ENCODE measurements at regions not wholly inside any gene's neighbourhood (a gene's known extent, or its start where the extent isn't known, plus 50 kb on each side); places are given as distances from the start of the nearest gene placed in this dataset.

DNA sequence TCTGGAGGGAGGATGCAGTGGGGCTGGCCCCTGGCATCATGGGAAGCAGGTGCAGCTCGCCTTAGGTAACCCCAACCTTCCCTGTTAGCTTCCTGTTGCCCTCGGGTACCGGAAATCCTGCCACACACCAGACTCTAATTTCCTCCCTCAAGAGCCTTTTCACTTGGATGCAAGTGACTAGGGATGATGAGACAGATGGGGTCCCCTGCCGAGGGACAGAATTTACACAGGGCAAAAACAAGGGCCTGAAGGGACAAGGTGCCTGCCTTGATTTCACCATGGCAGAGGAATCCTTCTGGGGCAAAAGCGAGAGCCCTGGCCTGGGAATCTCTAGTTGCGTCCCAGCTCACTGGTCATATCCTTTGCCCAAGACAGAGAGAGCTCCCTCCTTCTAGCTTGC is 263.1 kb downstream of the LOXHD1 start:
- TF ChIP-seq EZH2 (IDR thresholded peaks at IDR 0.05; ENCODE audit: insufficient read depth, poor library complexity, severe bottlenecking) (no peak), EZH2phosphoT487 (IDR thresholded peaks at IDR 0.05; ENCODE audit: insufficient read depth, low read depth) (no peak)
